ENCODE measurements at regions not wholly inside any gene's neighbourhood (a gene's known extent, or its start where the extent isn't known, plus 50 kb on each side); places are given as distances from the start of the nearest gene placed in this dataset.

DNA sequence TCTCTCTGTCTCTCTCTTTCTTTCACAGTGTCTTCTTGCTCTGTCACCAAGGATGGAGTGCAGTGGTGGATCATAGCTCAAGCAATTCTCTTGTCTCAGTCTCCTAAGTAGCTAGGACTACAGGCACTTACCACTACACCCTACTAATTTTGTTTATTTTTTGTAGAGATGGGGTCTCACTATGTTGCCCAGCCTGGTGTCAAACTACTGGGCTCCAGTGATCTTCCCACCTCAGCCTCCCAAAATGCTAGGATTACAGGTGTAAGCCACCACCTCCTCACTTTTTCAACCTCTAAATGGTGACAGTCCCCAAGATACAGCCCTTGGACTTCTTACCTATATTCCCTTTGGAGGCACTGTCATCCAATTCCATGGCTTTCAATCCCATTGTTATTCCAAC, 50.5 kb upstream of the PUM1 start:
- H3K4me3 ChIP-seq (ENCODE audit: low read length in 3 of 3), result no peak overlapping the region
- H3K27me3 ChIP-seq (ENCODE audit: control insufficient read depth, insufficient read depth, low read length), result no peaks in the 10 kb centered on the region
- intact Hi-C loops (cut with DNase I), result no loop called here
- no peak for FAIRE-seq
- TF ChIP-seq, protein P1, sequence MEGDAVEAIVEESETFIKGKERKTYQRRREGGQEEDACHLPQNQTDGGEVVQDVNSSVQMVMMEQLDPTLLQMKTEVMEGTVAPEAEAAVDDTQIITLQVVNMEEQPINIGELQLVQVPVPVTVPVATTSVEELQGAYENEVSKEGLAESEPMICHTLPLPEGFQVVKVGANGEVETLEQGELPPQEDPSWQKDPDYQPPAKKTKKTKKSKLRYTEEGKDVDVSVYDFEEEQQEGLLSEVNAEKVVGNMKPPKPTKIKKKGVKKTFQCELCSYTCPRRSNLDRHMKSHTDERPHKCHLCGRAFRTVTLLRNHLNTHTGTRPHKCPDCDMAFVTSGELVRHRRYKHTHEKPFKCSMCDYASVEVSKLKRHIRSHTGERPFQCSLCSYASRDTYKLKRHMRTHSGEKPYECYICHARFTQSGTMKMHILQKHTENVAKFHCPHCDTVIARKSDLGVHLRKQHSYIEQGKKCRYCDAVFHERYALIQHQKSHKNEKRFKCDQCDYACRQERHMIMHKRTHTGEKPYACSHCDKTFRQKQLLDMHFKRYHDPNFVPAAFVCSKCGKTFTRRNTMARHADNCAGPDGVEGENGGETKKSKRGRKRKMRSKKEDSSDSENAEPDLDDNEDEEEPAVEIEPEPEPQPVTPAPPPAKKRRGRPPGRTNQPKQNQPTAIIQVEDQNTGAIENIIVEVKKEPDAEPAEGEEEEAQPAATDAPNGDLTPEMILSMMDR (IDR thresholded peaks at IDR 0.05; ENCODE audit: borderline replicate concordance, extremely low read depth, insufficient read depth), result no peak
- no peaks in the 10 kb centered on the region for H3K4me1 ChIP-seq (ENCODE audit: control insufficient read depth in 2 of 3, insufficient read depth in 2 of 3, low read depth in 1 of 3, low read length in 3 of 3)
- no peak overlapping the region for H3K9ac ChIP-seq (ENCODE audit: low read length in 3 of 3)
- no peaks in the 10 kb centered on the region for H3K9me3 ChIP-seq (ENCODE audit: control insufficient read depth in 2 of 3, insufficient read depth in 1 of 3, low read length in 3 of 3)
- H3K27ac ChIP-seq (ENCODE audit: low read depth in 2 of 2, low read length in 2 of 2), result no peak overlapping the region
- H3K36me3 ChIP-seq (ENCODE audit: control insufficient read depth in 2 of 3, insufficient read depth in 3 of 3, low read length in 3 of 3), result no peaks in the 10 kb centered on the region
- DNase-seq, result no peak
